GM19324 (cell line): ENCODE measurements at regions not wholly inside any gene's neighbourhood (a gene's known extent, or its start where the extent isn't known, plus 50 kb on each side); places are given as distances from the start of the nearest gene placed in this dataset.
"Not testable (repeated sequence)": the region's sequence is repeated elsewhere in the genome, so short reads cannot be mapped to it uniquely, and the experiment has no call there.

ENCODE experiments used
- ATAC-seq: cut with Tn5 transposase; IDR thresholded peaks from one replicate; pipeline ENCODE4 v1.9.1; 2021; ENCODE audit warnings: mild to moderate bottlenecking, moderate library complexity; ENCODE audit not compliant: unreplicated experiment, low FRiP score

- ATAC-seq = no peak
Observed at GRCh38 chr10:31121757-31122577, 90.3 kb upstream of the ZNF438 start.

- ATAC-seq = no peak
Observed at GRCh38 chr10:31123946-31124345, 92.3 kb upstream of the ZNF438 start.

- ATAC-seq = no peak
Observed at GRCh38 chr10:31124852-31125251, 93.2 kb upstream of the ZNF438 start.

GRCh38 chr10:31125789-31126188, 94.1 kb upstream of the ZNF438 start:
- ATAC-seq = no peak

- no peak for ATAC-seq
Observed at GRCh38 chr10:31126593-31126992, 94.9 kb upstream of the ZNF438 start.

- ATAC-seq = no peak
Observed at GRCh38 chr10:31128536-31128935, 96.9 kb upstream of the ZNF438 start.

GRCh38 chr10:31129271-31129670, 97.6 kb upstream of the ZNF438 start:
- no peak for ATAC-seq

- ATAC-seq = no peak
Observed at GRCh38 chr10:31129880-31130405, 98.3 kb upstream of the ZNF438 start.

GRCh38 chr10:31130406-31130805, 98.7 kb upstream of the ZNF438 start:
- no peak for ATAC-seq

- ATAC-seq = no peak
Observed at GRCh38 chr10:31131251-31131650, 99.6 kb upstream of the ZNF438 start.

- ATAC-seq = no peak
Observed at GRCh38 chr10:31132681-31133244, 101.1 kb upstream of the ZNF438 start.

GRCh38 chr10:31133251-31133791, 101.7 kb upstream of the ZNF438 start:
- ATAC-seq = no peak

GRCh38 chr10:31133792-31134310, 102.2 kb upstream of the ZNF438 start:
- ATAC-seq = peak; percentile 59

- peak; percentile 23 for ATAC-seq
Observed at GRCh38 chr10:31134311-31134952, 102.8 kb upstream of the ZNF438 start.

GRCh38 chr10:31135171-31135570, 103.5 kb upstream of the ZNF438 start:
- ATAC-seq = no peak

- not testable (repeated sequence) for ATAC-seq
Observed at GRCh38 chr10:31135791-31136190, 104.1 kb upstream of the ZNF438 start.

- ATAC-seq = no peak
Observed at GRCh38 chr10:31136386-31136785, 104.7 kb upstream of the ZNF438 start.

- no peak for ATAC-seq
Observed at GRCh38 chr10:31136930-31137885, 105.5 kb upstream of the ZNF438 start.

GRCh38 chr10:31138026-31138553, 106.4 kb upstream of the ZNF438 start:
- ATAC-seq = no peak

GRCh38 chr10:31139497-31139896, 107.8 kb upstream of the ZNF438 start:
- no peak for ATAC-seq
